Thyroid gland (tissue), 4 donors: ENCODE measurements at regions not wholly inside any gene's neighbourhood (a gene's known extent, or its start where the extent isn't known, plus 50 kb on each side); places are given as distances from the start of the nearest gene placed in this dataset.

ENCODE experiments used
- DNase-seq, 2 donors: peaks; one replicate each; pipeline ENCODE4 v3.0.0-alpha.2; 2019
- H3K27ac ChIP-seq, 3 donors: fragments of 200-600 bp; sonication (generic); 1 replicate in 2 of 3; 2 replicates in 1 of 3; pipeline ENCODE4 v1.5.1; 2016 to 2019; ENCODE audit warnings: mild to moderate bottlenecking in 1 of 3, moderate library complexity in 1 of 3
- H3K27me3 ChIP-seq: fragments of 200-600 bp; sonication (generic); one replicate; pipeline ENCODE4 v1.5.1; 2019
- H3K36me3 ChIP-seq, 2 donors: fragments of 200-600 bp; sonication (generic); one replicate each; pipeline ENCODE4 v1.5.1; 2016 to 2019
- H3K4me1 ChIP-seq, 2 donors: fragments of 200-600 bp; sonication (generic); one replicate each; pipeline ENCODE4 v1.5.1; 2017 to 2019
- H3K4me3 ChIP-seq, 3 donors: fragments of 200-600 bp; sonication (generic); replicated peaks in 1 of 3; 1 replicate in 2 of 3; 2 replicates in 1 of 3; pipeline ENCODE4 v1.5.1; 2016; ENCODE audit warnings: mild to moderate bottlenecking in 1 of 3
- H3K9me3 ChIP-seq: fragments of 200-600 bp; sonication (generic); one replicate; pipeline ENCODE4 v1.5.1; 2017
- POLR2A ChIP-seq, 2 donors: fragments of 450-650 bp; IDR thresholded peaks; one replicate each; pipeline ENCODE4 v1.6.1; 2017; ENCODE audit warnings: antibody characterized with exemption in 2 of 2, mild to moderate bottlenecking in 2 of 2, moderate library complexity in 1 of 2
- WGBS, 2 donors: methylation state at CpG; one replicate each; pipeline ENCODE4 v1.1.5; 2017; 5-methylcytosine and 5-hydroxymethylcytosine counted together
- intact Hi-C: fragments of 100-400 bp; cut with DNase I; formaldehyde crosslinking; loops from one replicate; pipeline ENCODE4 v1.15.1; 2023
- TF ChIP-seq, protein P1 (sequence below), 6 experiments: fragments of 200-600 bp in 3 of 6; fragments of 450-650 bp in 3 of 6; sonication (generic) in 3 of 6; IDR thresholded peaks; one replicate each; pipeline ENCODE4 v1.5.1; 2016 to 2019; ENCODE audit warnings: antibody characterized with exemption in 6 of 6, mild to moderate bottlenecking in 2 of 6, inconsistent platforms in 1 of 6, moderate library complexity in 1 of 6

GRCh38 chr21:18524097-18524880 is 120.7 kb upstream of the TMPRSS15 start:
- H3K9me3 ChIP-seq: no peaks in the 10 kb centered on the region
- no peak overlapping the region for H3K4me3 ChIP-seq
- intact Hi-C loops: no loop called here
- no peak for TF ChIP-seq POLR2A (IDR thresholded peaks at IDR 0.05)
- H3K36me3 ChIP-seq: no peaks in the 10 kb centered on the region
- WGBS, 2 donors: 53 to 61% methylated on average over 7 of the region's 7 CpGs
- H3K4me1 ChIP-seq: no peaks in the 10 kb centered on the region
- no peak overlapping the region for H3K27ac ChIP-seq
- H3K27me3 ChIP-seq: no peaks in the 10 kb centered on the region
- DNase-seq: no peak

- no peak overlapping the region for H3K27ac ChIP-seq
- 50 to 56% methylated on average over 1 of the region's 1 CpG for WGBS, 2 donors
- no peak for TF ChIP-seq POLR2A (IDR thresholded peaks at IDR 0.05)
- TF ChIP-seq, protein P1, sequence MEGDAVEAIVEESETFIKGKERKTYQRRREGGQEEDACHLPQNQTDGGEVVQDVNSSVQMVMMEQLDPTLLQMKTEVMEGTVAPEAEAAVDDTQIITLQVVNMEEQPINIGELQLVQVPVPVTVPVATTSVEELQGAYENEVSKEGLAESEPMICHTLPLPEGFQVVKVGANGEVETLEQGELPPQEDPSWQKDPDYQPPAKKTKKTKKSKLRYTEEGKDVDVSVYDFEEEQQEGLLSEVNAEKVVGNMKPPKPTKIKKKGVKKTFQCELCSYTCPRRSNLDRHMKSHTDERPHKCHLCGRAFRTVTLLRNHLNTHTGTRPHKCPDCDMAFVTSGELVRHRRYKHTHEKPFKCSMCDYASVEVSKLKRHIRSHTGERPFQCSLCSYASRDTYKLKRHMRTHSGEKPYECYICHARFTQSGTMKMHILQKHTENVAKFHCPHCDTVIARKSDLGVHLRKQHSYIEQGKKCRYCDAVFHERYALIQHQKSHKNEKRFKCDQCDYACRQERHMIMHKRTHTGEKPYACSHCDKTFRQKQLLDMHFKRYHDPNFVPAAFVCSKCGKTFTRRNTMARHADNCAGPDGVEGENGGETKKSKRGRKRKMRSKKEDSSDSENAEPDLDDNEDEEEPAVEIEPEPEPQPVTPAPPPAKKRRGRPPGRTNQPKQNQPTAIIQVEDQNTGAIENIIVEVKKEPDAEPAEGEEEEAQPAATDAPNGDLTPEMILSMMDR (IDR thresholded peaks at IDR 0.05): no peak
- DNase-seq: no peak
- intact Hi-C loops: no loop called here
- H3K4me1 ChIP-seq: no peaks in the 10 kb centered on the region
- H3K36me3 ChIP-seq: no peaks in the 10 kb centered on the region
- H3K27me3 ChIP-seq: no peaks in the 10 kb centered on the region
- no peak overlapping the region for H3K4me3 ChIP-seq
- no peaks in the 10 kb centered on the region for H3K9me3 ChIP-seq
Observed at GRCh38 chr21:18529254-18529653, 125.7 kb upstream of the TMPRSS15 start.

DNA sequence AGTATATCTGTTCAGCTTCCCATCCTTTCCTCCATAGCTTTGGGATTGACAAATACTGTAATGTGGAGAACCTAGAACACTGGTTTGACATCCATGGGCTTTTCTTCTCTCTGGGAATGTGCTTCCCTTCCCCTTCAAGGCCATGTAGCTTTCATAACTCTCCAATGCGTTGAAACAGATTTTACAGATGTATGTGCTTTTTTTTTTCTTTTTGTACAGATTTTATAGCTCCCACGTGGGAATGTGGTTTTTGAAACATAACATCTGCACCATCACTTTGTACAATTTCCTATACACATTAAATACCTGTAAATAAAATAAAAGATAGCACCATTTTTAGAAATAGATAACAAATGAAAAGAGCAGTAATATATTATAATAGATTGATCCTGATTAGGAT is 138.5 kb upstream of the TMPRSS15 start:
- no peak overlapping the region for H3K27ac ChIP-seq
- H3K4me3 ChIP-seq: no peak overlapping the region
- DNase-seq: no peak
- intact Hi-C loops: no loop called here
- no peaks in the 10 kb centered on the region for H3K9me3 ChIP-seq
- TF ChIP-seq POLR2A (IDR thresholded peaks at IDR 0.05): no peak
- TF ChIP-seq, protein P1 (IDR thresholded peaks at IDR 0.05): no peak
- no peaks in the 10 kb centered on the region for H3K36me3 ChIP-seq
- H3K4me1 ChIP-seq: no peaks in the 10 kb centered on the region
- 81 to 83% methylated on average over 2 of the region's 2 CpGs for WGBS, 2 donors
- H3K27me3 ChIP-seq: no peaks in the 10 kb centered on the region

- Histone ChIP-seq H3K36me3 (no peaks in the 10 kb centered on the region), H3K4me3 (no peak overlapping the region), H3K9me3 (no peaks in the 10 kb centered on the region), H3K27ac (no peak overlapping the region), H3K27me3 (no peaks in the 10 kb centered on the region), H3K4me1 (no peaks in the 10 kb centered on the region)
- 85 to 86% methylated on average over 1 of the region's 1 CpG for WGBS, 2 donors
- DNase-seq: no peak
- intact Hi-C loops: no loop called here
- TF ChIP-seq, protein P1 (IDR thresholded peaks at IDR 0.05): no peak
- TF ChIP-seq POLR2A (IDR thresholded peaks at IDR 0.05): no peak
Observed at GRCh38 chr21:18545908-18546307, 142.3 kb upstream of the TMPRSS15 start.

- DNase-seq: no peak
- intact Hi-C loops: no loop called here
- Histone ChIP-seq H3K27ac (no peak overlapping the region), H3K4me1 (no peaks in the 10 kb centered on the region), H3K27me3 (no peaks in the 10 kb centered on the region), H3K36me3 (no peaks in the 10 kb centered on the region), H3K9me3 (no peaks in the 10 kb centered on the region), H3K4me3 (no peak overlapping the region)
- no peak for TF ChIP-seq POLR2A (IDR thresholded peaks at IDR 0.05)
- TF ChIP-seq, protein P1 (IDR thresholded peaks at IDR 0.05): no peak
- WGBS, 2 donors: 77 to 88% methylated on average over 1 of the region's 1 CpG
Observed at GRCh38 chr21:18547347-18547746, 143.8 kb upstream of the TMPRSS15 start.
